HCT116 (cell line): ENCODE measurements at regions not wholly inside any gene's neighbourhood (a gene's known extent, or its start where the extent isn't known, plus 50 kb on each side); places are given as distances from the start of the nearest gene placed in this dataset.

Source experiments
- ATAC-seq: fragments of 200-7000 bp; cut with Tn5 transposase; 2 replicates; pipeline ENCODE4 v1.9.1; 2020; ENCODE audit warnings: mild to moderate bottlenecking, moderate library complexity
- BruUV-seq: library from RNA; stranded (reverse); fragments of 400-500 nt; replicated peaks from 2 replicates; lab custom pipeline; 2021; lab: Mats Ljungman, UMichigan
- CTCF ChIA-PET: fragments of 300-600 bp; sonication (Branson Sonifier 250); formaldehyde crosslinking; loops from one replicate; lab custom pipeline; 2021; ENCODE audit warnings: antibody characterized with exemption; lab: Charles Lee
- POLR2A ChIA-PET: fragments of 300-600, 350-600 bp; sonication (Branson Sonifier 250); formaldehyde crosslinking; loops from one replicate; lab custom pipeline; 2021; ENCODE audit warnings: antibody characterized with exemption; lab: Charles Lee
- RAD21 ChIA-PET, 2 experiments: fragments of 300-600 bp; sonication (Branson Sonifier 250); formaldehyde crosslinking; loops; one replicate each; lab custom pipeline; 2023; ENCODE audit warnings: low total read pairs in 2 of 2; ENCODE audit not compliant: uncharacterized antibody in 2 of 2, unreplicated experiment in 2 of 2, low non-redundant PET in 1 of 2; lab: Charles Lee
- DNase-seq: peaks from one replicate; pipeline ENCODE4 v3.0.0-alpha.2; 2010; ENCODE audit warnings: low read depth, low spot score
- H2AFZ ChIP-seq: fragments of 200-600 bp; shearing (Covaris generic), sonication (generic); 2 replicates; pipeline ENCODE4 v1.6.1; 2017; ENCODE audit warnings: low read depth, mixed run types, mixed read lengths, antibody characterized with exemption, low read length; ENCODE audit not compliant: poor library complexity, severe bottlenecking
- H3K27ac ChIP-seq: 2 replicates; pipeline ENCODE4 v1.5.1; 2012; ENCODE audit warnings: low read depth, low read length
- H3K27me3 ChIP-seq: fragments of 200-600 bp; sonication (generic); 2 replicates; pipeline ENCODE4 v1.6.1; 2016; ENCODE audit warnings: mixed run types, low read length, mixed read lengths; ENCODE audit not compliant: insufficient read depth
- H3K36me3 ChIP-seq, 2 experiments: fragments of 200-500 bp in 1 of 2; fragments of 200-600 bp in 1 of 2; sonication (Bioruptor generic) in 1 of 2; sonication (generic) in 1 of 2; 2 replicates each; pipeline versions ENCODE4 v1.5.1 to v1.6.1; 2014 to 2016; ENCODE audit warnings: low read length in 2 of 2, inconsistent platforms in 1 of 2, mixed read lengths in 1 of 2, mixed run types in 1 of 2; ENCODE audit not compliant: insufficient read depth in 2 of 2, control insufficient read depth in 1 of 2
- H3K4me1 ChIP-seq, 2 experiments: fragments of 200-600 bp in 1 of 2; sonication (generic) in 1 of 2; 2 replicates each; pipeline versions ENCODE4 v1.5.1 to v1.6.1; 2012 to 2017; ENCODE audit warnings: low read length in 2 of 2, inconsistent platforms in 1 of 2, mild to moderate bottlenecking in 1 of 2, mixed read lengths in 1 of 2, mixed run types in 1 of 2, moderate library complexity in 1 of 2; ENCODE audit not compliant: insufficient read depth in 2 of 2, control insufficient read depth in 1 of 2
- H3K4me2 ChIP-seq: fragments of 200-600 bp; sonication (generic); 2 replicates; pipeline ENCODE4 v1.6.1; 2017; ENCODE audit warnings: mixed run types, low read length, mixed read lengths
- H3K4me3 ChIP-seq, 2 experiments: fragments of 200-600 bp in 1 of 2; sonication (generic) in 1 of 2; replicated peaks in 1 of 2; 2 replicates each; pipeline ENCODE4 v1.5.1; 2011 to 2016; ENCODE audit warnings: low read length in 2 of 2, control low read depth in 1 of 2, low read depth in 1 of 2, mild to moderate bottlenecking in 1 of 2, mixed read lengths in 1 of 2, mixed run types in 1 of 2
- H3K79me2 ChIP-seq: fragments of 200-600 bp; sonication (generic); 2 replicates; pipeline ENCODE4 v1.6.1; 2017; ENCODE audit warnings: mild to moderate bottlenecking, mixed run types, low read length, moderate library complexity, mixed read lengths; ENCODE audit not compliant: insufficient read depth
- H3K9ac ChIP-seq: fragments of 200-600 bp; sonication (generic); 2 replicates; pipeline ENCODE4 v1.6.1; 2016; ENCODE audit warnings: low read length, mixed read lengths
- H3K9me2 ChIP-seq: fragments of 200-600 bp; sonication (generic), shearing (Covaris generic); 2 replicates; pipeline ENCODE4 v1.6.1; 2017; ENCODE audit warnings: mixed run types, mild to moderate bottlenecking, moderate library complexity; ENCODE audit not compliant: insufficient read depth
- H3K9me3 ChIP-seq, 2 experiments: fragments of 200-500 bp in 1 of 2; fragments of 200-600 bp in 1 of 2; sonication (Bioruptor generic) in 1 of 2; sonication (generic) in 1 of 2; 2 replicates each; pipeline ENCODE4 v1.6.1; 2014 to 2017; ENCODE audit warnings: low read length in 2 of 2, mixed read lengths in 2 of 2, inconsistent platforms in 1 of 2, low read depth in 1 of 2, mild to moderate bottlenecking in 1 of 2, mixed run types in 1 of 2, moderate library complexity in 1 of 2; ENCODE audit not compliant: control insufficient read depth in 1 of 2, insufficient read depth in 1 of 2
- H4K20me1 ChIP-seq: fragments of 200-600 bp; sonication (generic), shearing (Covaris generic); 2 replicates; pipeline ENCODE4 v1.6.1; 2017; ENCODE audit warnings: mixed run types, mild to moderate bottlenecking, moderate library complexity; ENCODE audit not compliant: insufficient read depth
- CBX3 ChIP-seq: IDR thresholded peaks from 2 replicates; pipeline ENCODE4 v1.6.1; 2012; ENCODE audit warnings: low read depth
- EGR1 ChIP-seq: IDR thresholded peaks from 2 replicates; pipeline ENCODE4 v1.6.1; 2012; ENCODE audit warnings: low read depth
- ELF1 ChIP-seq: IDR thresholded peaks from 2 replicates; pipeline ENCODE4 v1.6.1; 2012; ENCODE audit warnings: low read depth, borderline replicate concordance
- EZH2 ChIP-seq: fragments of 200-600 bp; sonication (generic); IDR thresholded peaks from 2 replicates; pipeline ENCODE4 v1.6.1; 2017; ENCODE audit warnings: antibody characterized with exemption, mixed run types
- EZH2phosphoT487 ChIP-seq: fragments of 200-600 bp; IDR thresholded peaks from 2 replicates; pipeline ENCODE4 v1.6.1; 2018; ENCODE audit warnings: antibody characterized with exemption, borderline replicate concordance
- POLR2A ChIP-seq: IDR thresholded peaks from 2 replicates; pipeline ENCODE4 v1.7.0; 2011; ENCODE audit warnings: borderline replicate concordance; ENCODE audit not compliant: insufficient read depth, insufficient read length; ENCODE audit errors: extremely low read depth
- RAD21 ChIP-seq: IDR thresholded peaks from 2 replicates; pipeline ENCODE4 v1.6.1; 2012; ENCODE audit warnings: low read depth, mild to moderate bottlenecking
- SIN3A ChIP-seq: IDR thresholded peaks from 2 replicates; pipeline ENCODE4 v1.6.1; 2012; ENCODE audit warnings: low read depth
- SP1 ChIP-seq: IDR thresholded peaks from 2 replicates; pipeline ENCODE4 v1.6.1; 2012; ENCODE audit warnings: low read depth
- SRF ChIP-seq: IDR thresholded peaks from 2 replicates; pipeline ENCODE4 v1.6.1; 2012; ENCODE audit warnings: low read depth
- TCF7L2 ChIP-seq: IDR thresholded peaks from 2 replicates; pipeline ENCODE4 v1.7.0; 2011; ENCODE audit warnings: borderline replicate concordance, inconsistent platforms; ENCODE audit not compliant: insufficient read depth, insufficient read length; ENCODE audit errors: extremely low read depth
- YY1 ChIP-seq: IDR thresholded peaks from 2 replicates; pipeline ENCODE4 v1.6.1; 2011; ENCODE audit warnings: low read length, low read depth, moderate library complexity, mild to moderate bottlenecking; ENCODE audit not compliant: insufficient replicate concordance; ENCODE audit errors: extremely low read depth
- ZFX ChIP-seq: fragments of 450-650 bp; IDR thresholded peaks from 2 replicates; pipeline ENCODE4 v1.6.1; 2017
- ZNF274 ChIP-seq: fragments of 200-500 bp; sonication (Bioruptor generic); IDR thresholded peaks from 2 replicates; pipeline ENCODE4 v1.6.1; 2014; ENCODE audit warnings: mild to moderate bottlenecking, low read depth, low read length, inconsistent platforms
- intact Hi-C: fragments of 100-400 bp; cut with micrococcal nuclease; formaldehyde crosslinking; loops from 2 replicates; pipeline ENCODE4 v1.10.0; 2022
- TF ChIP-seq, protein P1 (sequence below): IDR thresholded peaks from 2 replicates; pipeline ENCODE4 v1.6.1; 2012; ENCODE audit warnings: low read depth
- TF ChIP-seq, protein P2 (sequence below): IDR thresholded peaks from 2 replicates; pipeline ENCODE4 v1.6.1; 2012
- TF ChIP-seq, protein P3 (sequence below): IDR thresholded peaks from 2 replicates; pipeline ENCODE4 v1.6.1; 2011; ENCODE audit warnings: mild to moderate bottlenecking, low read length, moderate library complexity; ENCODE audit not compliant: insufficient replicate concordance; ENCODE audit errors: extremely low read depth

DNA sequence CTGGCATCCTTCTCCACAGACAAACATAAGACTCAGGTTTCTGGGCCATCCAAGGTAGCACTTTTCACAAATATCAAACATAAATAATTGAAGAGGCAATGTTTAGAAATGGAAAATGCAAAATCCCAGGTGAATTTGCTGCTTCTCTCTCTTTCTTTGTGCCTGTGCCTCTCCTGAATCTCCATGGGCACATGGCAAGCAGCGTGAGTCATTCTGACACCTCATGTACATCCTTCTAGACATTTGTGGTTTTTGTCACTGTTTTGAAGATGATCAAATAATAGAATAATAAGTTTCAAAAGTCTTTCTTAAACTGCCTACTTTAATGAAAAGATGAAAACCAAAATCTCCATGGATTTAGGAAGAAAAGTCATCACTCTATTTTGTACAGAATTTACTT, 60.3 kb upstream of the RAB11FIP2 start:
- Histone ChIP-seq H3K9ac (no peak overlapping the region), H3K4me1 (no peaks in the 10 kb centered on the region), H3K4me3 (no peak overlapping the region), H3K9me3 (no peaks in the 10 kb centered on the region), H3K4me2 (no peak overlapping the region), H2AFZ (no peak overlapping the region), H3K27ac (no peak overlapping the region), H3K9me2 (no peaks in the 10 kb centered on the region), H3K27me3 (no peaks in the 10 kb centered on the region), H4K20me1 (no peaks in the 10 kb centered on the region), H3K79me2 (no peaks in the 10 kb centered on the region), H3K36me3 (no peaks in the 10 kb centered on the region)
- POLR2A ChIA-PET = no interaction called here
- CTCF ChIA-PET = interaction anchor here (0.7 to 1.3 kb wide), 6 partner anchors 11 to 890 kb away, joined by 3 to 7 read pairs (median 4); no protein-coding TSS in a partner anchor
- intact Hi-C loops = loop anchor here (2.0 to 10.0 kb wide), 4 partner anchors 246 to 610 kb away; no protein-coding TSS in a partner anchor
- BruUV-seq = no TSS peak
- DNase-seq = no peak
- no peak for TF ChIP-seq SRF
- no peak for TF ChIP-seq POLR2A
- TF ChIP-seq TCF7L2 = no peak
- TF ChIP-seq ZNF274 = no peak
- no peak for TF ChIP-seq ZFX
- TF ChIP-seq, protein P1, sequence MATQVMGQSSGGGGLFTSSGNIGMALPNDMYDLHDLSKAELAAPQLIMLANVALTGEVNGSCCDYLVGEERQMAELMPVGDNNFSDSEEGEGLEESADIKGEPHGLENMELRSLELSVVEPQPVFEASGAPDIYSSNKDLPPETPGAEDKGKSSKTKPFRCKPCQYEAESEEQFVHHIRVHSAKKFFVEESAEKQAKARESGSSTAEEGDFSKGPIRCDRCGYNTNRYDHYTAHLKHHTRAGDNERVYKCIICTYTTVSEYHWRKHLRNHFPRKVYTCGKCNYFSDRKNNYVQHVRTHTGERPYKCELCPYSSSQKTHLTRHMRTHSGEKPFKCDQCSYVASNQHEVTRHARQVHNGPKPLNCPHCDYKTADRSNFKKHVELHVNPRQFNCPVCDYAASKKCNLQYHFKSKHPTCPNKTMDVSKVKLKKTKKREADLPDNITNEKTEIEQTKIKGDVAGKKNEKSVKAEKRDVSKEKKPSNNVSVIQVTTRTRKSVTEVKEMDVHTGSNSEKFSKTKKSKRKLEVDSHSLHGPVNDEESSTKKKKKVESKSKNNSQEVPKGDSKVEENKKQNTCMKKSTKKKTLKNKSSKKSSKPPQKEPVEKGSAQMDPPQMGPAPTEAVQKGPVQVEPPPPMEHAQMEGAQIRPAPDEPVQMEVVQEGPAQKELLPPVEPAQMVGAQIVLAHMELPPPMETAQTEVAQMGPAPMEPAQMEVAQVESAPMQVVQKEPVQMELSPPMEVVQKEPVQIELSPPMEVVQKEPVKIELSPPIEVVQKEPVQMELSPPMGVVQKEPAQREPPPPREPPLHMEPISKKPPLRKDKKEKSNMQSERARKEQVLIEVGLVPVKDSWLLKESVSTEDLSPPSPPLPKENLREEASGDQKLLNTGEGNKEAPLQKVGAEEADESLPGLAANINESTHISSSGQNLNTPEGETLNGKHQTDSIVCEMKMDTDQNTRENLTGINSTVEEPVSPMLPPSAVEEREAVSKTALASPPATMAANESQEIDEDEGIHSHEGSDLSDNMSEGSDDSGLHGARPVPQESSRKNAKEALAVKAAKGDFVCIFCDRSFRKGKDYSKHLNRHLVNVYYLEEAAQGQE = no peak
- TF ChIP-seq EZH2phosphoT487 = no peak
- no peak for TF ChIP-seq CBX3
- TF ChIP-seq EGR1 = no peak
- no peak for TF ChIP-seq YY1
- TF ChIP-seq, protein P2, sequence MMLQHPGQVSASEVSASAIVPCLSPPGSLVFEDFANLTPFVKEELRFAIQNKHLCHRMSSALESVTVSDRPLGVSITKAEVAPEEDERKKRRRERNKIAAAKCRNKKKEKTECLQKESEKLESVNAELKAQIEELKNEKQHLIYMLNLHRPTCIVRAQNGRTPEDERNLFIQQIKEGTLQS = no peak
- no peak for TF ChIP-seq EZH2
- no peak for TF ChIP-seq SIN3A
- no peak for TF ChIP-seq RAD21
- no peak for TF ChIP-seq ELF1
- TF ChIP-seq SP1 = no peak
- TF ChIP-seq, protein P3, sequence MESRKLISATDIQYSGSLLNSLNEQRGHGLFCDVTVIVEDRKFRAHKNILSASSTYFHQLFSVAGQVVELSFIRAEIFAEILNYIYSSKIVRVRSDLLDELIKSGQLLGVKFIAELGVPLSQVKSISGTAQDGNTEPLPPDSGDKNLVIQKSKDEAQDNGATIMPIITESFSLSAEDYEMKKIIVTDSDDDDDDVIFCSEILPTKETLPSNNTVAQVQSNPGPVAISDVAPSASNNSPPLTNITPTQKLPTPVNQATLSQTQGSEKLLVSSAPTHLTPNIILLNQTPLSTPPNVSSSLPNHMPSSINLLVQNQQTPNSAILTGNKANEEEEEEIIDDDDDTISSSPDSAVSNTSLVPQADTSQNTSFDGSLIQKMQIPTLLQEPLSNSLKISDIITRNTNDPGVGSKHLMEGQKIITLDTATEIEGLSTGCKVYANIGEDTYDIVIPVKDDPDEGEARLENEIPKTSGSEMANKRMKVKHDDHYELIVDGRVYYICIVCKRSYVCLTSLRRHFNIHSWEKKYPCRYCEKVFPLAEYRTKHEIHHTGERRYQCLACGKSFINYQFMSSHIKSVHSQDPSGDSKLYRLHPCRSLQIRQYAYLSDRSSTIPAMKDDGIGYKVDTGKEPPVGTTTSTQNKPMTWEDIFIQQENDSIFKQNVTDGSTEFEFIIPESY = no peak
- no peak for ATAC-seq
- RAD21 ChIA-PET = no interaction called here
